H9 (cell line): ENCODE measurements at regions not wholly inside any gene's neighbourhood (a gene's known extent, or its start where the extent isn't known, plus 50 kb on each side); places are given as distances from the start of the nearest gene placed in this dataset.

Experiments
- DNase-seq: peaks from one replicate; pipeline ENCODE4 v3.0.0-alpha.2; 2017
- H2AFZ ChIP-seq: one replicate; pipeline ENCODE4 v1.6.1; 2013; ENCODE audit warnings: mild to moderate bottlenecking, low read length, control low read depth, moderate library complexity
- H2AK5ac ChIP-seq: 2 replicates; pipeline ENCODE4 v1.6.1; 2013; ENCODE audit warnings: low read length, control low read depth, mixed read lengths; ENCODE audit not compliant: insufficient read length
- H2BK120ac ChIP-seq: one replicate; pipeline ENCODE4 v1.6.1; 2013; ENCODE audit warnings: low read depth, mild to moderate bottlenecking, low read length, control low read depth, inconsistent platforms; ENCODE audit not compliant: poor library complexity, severe bottlenecking
- H2BK12ac ChIP-seq: 2 replicates; pipeline ENCODE4 v1.6.1; 2013; ENCODE audit warnings: low read length, control low read depth, mixed read lengths, low read depth; ENCODE audit not compliant: insufficient read length
- H2BK15ac ChIP-seq: 2 replicates; pipeline ENCODE4 v1.6.1; 2013; ENCODE audit warnings: low read depth, low read length, control low read depth
- H2BK20ac ChIP-seq: one replicate; pipeline ENCODE4 v1.6.1; 2013; ENCODE audit warnings: low read depth, mild to moderate bottlenecking, low read length, control low read depth, inconsistent platforms; ENCODE audit not compliant: poor library complexity, severe bottlenecking
- H2BK5ac ChIP-seq: 2 replicates; pipeline ENCODE4 v1.6.1; 2013; ENCODE audit warnings: low read length, control low read depth, mixed read lengths; ENCODE audit not compliant: insufficient read length
- H3K14ac ChIP-seq: 2 replicates; pipeline ENCODE4 v1.6.1; 2013; ENCODE audit warnings: low read length, control low read depth; ENCODE audit not compliant: insufficient read depth
- H3K18ac ChIP-seq: 2 replicates; pipeline ENCODE4 v1.6.1; 2013; ENCODE audit warnings: low read depth, mild to moderate bottlenecking, mixed read lengths, low read length, control low read depth; ENCODE audit not compliant: insufficient read length
- H3K23ac ChIP-seq: 2 replicates; pipeline ENCODE4 v1.6.1; 2013; ENCODE audit warnings: low read length, control low read depth, mixed read lengths, low read depth; ENCODE audit not compliant: insufficient read length
- H3K23me2 ChIP-seq: 2 replicates; pipeline ENCODE4 v1.6.1; 2013; ENCODE audit warnings: low read depth, mild to moderate bottlenecking, mixed read lengths, low read length, control low read depth; ENCODE audit not compliant: insufficient read length, poor library complexity, severe bottlenecking
- H3K27ac ChIP-seq: 2 replicates; pipeline ENCODE4 v1.5.1; 2013; ENCODE audit warnings: low read length, control low read depth, mixed read lengths, low read depth; ENCODE audit not compliant: insufficient read length
- H3K27me3 ChIP-seq: 2 replicates; pipeline ENCODE4 v1.6.1; 2013; ENCODE audit warnings: low read length, control low read depth, inconsistent platforms; ENCODE audit not compliant: insufficient read depth
- H3K4ac ChIP-seq: 2 replicates; pipeline ENCODE4 v1.6.1; 2013; ENCODE audit warnings: low read depth, mild to moderate bottlenecking, control low read depth, inconsistent platforms, low read length, moderate library complexity
- H3K4me1 ChIP-seq: 2 replicates; pipeline ENCODE4 v1.6.1; 2013; ENCODE audit warnings: low read length, control low read depth, inconsistent platforms; ENCODE audit not compliant: insufficient read depth
- H3K4me2 ChIP-seq: 2 replicates; pipeline ENCODE4 v1.6.1; 2013; ENCODE audit warnings: low read length, control low read depth, mixed read lengths; ENCODE audit not compliant: insufficient read length, insufficient read depth
- H3K56ac ChIP-seq: 2 replicates; pipeline ENCODE4 v1.6.1; 2013; ENCODE audit warnings: low read depth, mild to moderate bottlenecking, mixed read lengths, low read length, control low read depth; ENCODE audit not compliant: insufficient read length
- H3K79me1 ChIP-seq: 2 replicates; pipeline ENCODE4 v1.6.1; 2013; ENCODE audit warnings: low read depth, mild to moderate bottlenecking, moderate library complexity, low read length, control low read depth, inconsistent platforms; ENCODE audit not compliant: insufficient read depth, poor library complexity, severe bottlenecking
- H3K79me2 ChIP-seq: 2 replicates; pipeline ENCODE4 v1.6.1; 2013; ENCODE audit warnings: low read length, control low read depth, inconsistent platforms; ENCODE audit not compliant: insufficient read depth
- H3K9ac ChIP-seq: 2 replicates; pipeline ENCODE4 v1.6.1; 2013; ENCODE audit warnings: low read length, control low read depth, mixed read lengths; ENCODE audit not compliant: insufficient read length; ENCODE audit errors: extremely low read depth
- H3K9me3 ChIP-seq: one replicate; pipeline ENCODE4 v1.6.1; 2013; ENCODE audit warnings: low read depth, low read length, inconsistent platforms; ENCODE audit not compliant: control insufficient read depth
- H3T11ph ChIP-seq: one replicate; pipeline ENCODE4 v1.6.1; 2013; ENCODE audit warnings: mild to moderate bottlenecking, low read length, control low read depth, inconsistent platforms
- H4K20me1 ChIP-seq: one replicate; pipeline ENCODE4 v1.6.1; 2013; ENCODE audit not compliant: control insufficient read depth, insufficient read length, insufficient read depth
- H4K5ac ChIP-seq: 2 replicates; pipeline ENCODE4 v1.6.1; 2013; ENCODE audit warnings: low read depth, mild to moderate bottlenecking, mixed read lengths, low read length, control low read depth; ENCODE audit not compliant: insufficient read length
- H4K8ac ChIP-seq: replicated peaks from 2 replicates; pipeline ENCODE4 v1.6.1; 2013; ENCODE audit warnings: low read length, control low read depth, mixed read lengths, low read depth; ENCODE audit not compliant: insufficient read length
- H4K91ac ChIP-seq: 2 replicates; pipeline ENCODE4 v1.6.1; 2013; ENCODE audit warnings: low read depth, mild to moderate bottlenecking, moderate library complexity, mixed read lengths, low read length, control low read depth; ENCODE audit not compliant: insufficient read length
- H3K27ac Mint-ChIP-seq, 3 experiments: 2 replicates in 2 of 3; 3 replicates in 1 of 3; pipeline ENCODE4 v1.8.0; 2020 to 2021; ENCODE audit warnings: mixed read lengths in 3 of 3, mild to moderate bottlenecking in 1 of 3, moderate library complexity in 1 of 3
- H3K27me3 Mint-ChIP-seq: 2 replicates; pipeline ENCODE4 v1.8.0; 2021; ENCODE audit warnings: low read depth, mild to moderate bottlenecking, moderate library complexity, mixed read lengths
- H3K36me3 Mint-ChIP-seq, 3 experiments: 2 replicates in 2 of 3; 3 replicates in 1 of 3; pipeline ENCODE4 v1.8.0; 2020 to 2021; ENCODE audit warnings: low read depth in 3 of 3, mixed read lengths in 3 of 3; ENCODE audit not compliant: insufficient read depth in 1 of 3
- H3K4me1 Mint-ChIP-seq, 2 experiments: 2 replicates each; pipeline ENCODE4 v1.8.0; 2020; ENCODE audit warnings: mixed read lengths in 2 of 2
- H3K4me3 Mint-ChIP-seq, 2 experiments: 2 replicates in 1 of 2; 3 replicates in 1 of 2; pipeline ENCODE4 v1.8.0; 2020 to 2021; ENCODE audit warnings: mild to moderate bottlenecking in 2 of 2, mixed read lengths in 2 of 2, moderate library complexity in 1 of 2
- H3K9me3 Mint-ChIP-seq, 2 experiments: 2 replicates in 1 of 2; 3 replicates in 1 of 2; pipeline ENCODE4 v1.8.0; 2020; ENCODE audit warnings: mild to moderate bottlenecking in 2 of 2, mixed read lengths in 2 of 2, moderate library complexity in 1 of 2
- WGBS: extraction: QIAGEN DNeasy Blood & Tissue Kit; methylation state at CpG from one replicate; pipeline ENCODE4 v1.1.7; 2013; ENCODE audit warnings: missing lambda C conversion rate, low lambda C conversion rate, mixed read lengths; ENCODE audit not compliant: insufficient read length; ENCODE audit errors: extremely low coverage; 5-methylcytosine and 5-hydroxymethylcytosine counted together
- TF ChIP-seq, protein P1 (sequence below): fragments of 200-600 bp; sonication (generic); conservative IDR thresholded peaks from 3 replicates; pipeline ENCODE4 v1.8.0; 2021; ENCODE audit warnings: antibody characterized with exemption, mild to moderate bottlenecking

DNA sequence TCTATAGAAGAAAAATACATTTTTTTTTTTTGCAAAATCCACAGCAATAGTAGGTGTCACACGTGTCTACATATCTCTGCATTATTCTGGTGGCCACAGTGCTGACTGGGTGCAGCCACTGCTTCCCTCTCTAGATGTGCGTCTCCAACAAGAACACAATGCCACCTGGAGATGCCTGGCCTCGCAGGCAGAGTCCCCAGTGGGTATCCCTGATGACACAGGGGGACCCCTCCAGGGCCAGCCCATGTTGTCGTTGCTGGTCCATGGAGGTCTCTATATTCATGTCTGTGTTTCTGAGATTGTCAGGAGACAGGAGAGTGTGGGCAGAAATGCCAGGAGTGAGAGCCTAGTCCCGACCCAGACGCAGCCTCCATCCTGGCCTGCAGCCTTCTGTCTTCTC, 345.9 kb upstream of the SHH start:
- Histone ChIP-seq H4K8ac (no peak overlapping the region), H3K4ac (no peak overlapping the region), H3T11ph (no peak overlapping the region), H3K27me3 (no peaks in the 10 kb centered on the region), H3K79me1 (no peaks in the 10 kb centered on the region), H3K27ac (no peak overlapping the region), H2BK120ac (no peak overlapping the region), H3K9me3 (no peaks in the 10 kb centered on the region), H2BK5ac (no peak overlapping the region), H4K91ac (no peak overlapping the region), H4K5ac (no peak overlapping the region), H3K4me2 (no peak overlapping the region), H3K9ac (no peak overlapping the region), H3K18ac (no peak overlapping the region), H2AK5ac (no peak overlapping the region), H3K23ac (no peak overlapping the region), H2BK15ac (no peak overlapping the region), H3K4me1 (no peaks in the 10 kb centered on the region), H3K14ac (no peak overlapping the region), H2AFZ (no peak overlapping the region), H2BK20ac (no peak overlapping the region), H3K23me2 (no peaks in the 10 kb centered on the region), H3K79me2 (no peaks in the 10 kb centered on the region), H4K20me1 (no peaks in the 10 kb centered on the region), H2BK12ac (no peak overlapping the region), H3K56ac (no peak overlapping the region)
- WGBS = no CpG with 5 or more reads among the region's 6 CpGs
- H3K27ac Mint-ChIP-seq = no peak overlapping the region
- no peak overlapping the region for H3K4me3 Mint-ChIP-seq
- peaks cover 13 to 19% of the 10 kb centered on the region in 2 experiments for H3K4me1 Mint-ChIP-seq
- H3K9me3 Mint-ChIP-seq = peaks cover 6 to 9% of the 10 kb centered on the region in 2 experiments; a peak in 4 of 5 replicates
- TF ChIP-seq, protein P1, sequence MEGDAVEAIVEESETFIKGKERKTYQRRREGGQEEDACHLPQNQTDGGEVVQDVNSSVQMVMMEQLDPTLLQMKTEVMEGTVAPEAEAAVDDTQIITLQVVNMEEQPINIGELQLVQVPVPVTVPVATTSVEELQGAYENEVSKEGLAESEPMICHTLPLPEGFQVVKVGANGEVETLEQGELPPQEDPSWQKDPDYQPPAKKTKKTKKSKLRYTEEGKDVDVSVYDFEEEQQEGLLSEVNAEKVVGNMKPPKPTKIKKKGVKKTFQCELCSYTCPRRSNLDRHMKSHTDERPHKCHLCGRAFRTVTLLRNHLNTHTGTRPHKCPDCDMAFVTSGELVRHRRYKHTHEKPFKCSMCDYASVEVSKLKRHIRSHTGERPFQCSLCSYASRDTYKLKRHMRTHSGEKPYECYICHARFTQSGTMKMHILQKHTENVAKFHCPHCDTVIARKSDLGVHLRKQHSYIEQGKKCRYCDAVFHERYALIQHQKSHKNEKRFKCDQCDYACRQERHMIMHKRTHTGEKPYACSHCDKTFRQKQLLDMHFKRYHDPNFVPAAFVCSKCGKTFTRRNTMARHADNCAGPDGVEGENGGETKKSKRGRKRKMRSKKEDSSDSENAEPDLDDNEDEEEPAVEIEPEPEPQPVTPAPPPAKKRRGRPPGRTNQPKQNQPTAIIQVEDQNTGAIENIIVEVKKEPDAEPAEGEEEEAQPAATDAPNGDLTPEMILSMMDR = no peak
- no peak for DNase-seq
- peaks cover 12% of the 10 kb centered on the region for H3K27me3 Mint-ChIP-seq
- H3K36me3 Mint-ChIP-seq = peaks cover 0 to 5% (median 0%) of the 10 kb centered on the region in 3 experiments; a peak in 2 of 7 replicates
